B cell (primary cell): ENCODE measurements at regions not wholly inside any gene's neighbourhood (a gene's known extent, or its start where the extent isn't known, plus 50 kb on each side); places are given as distances from the start of the nearest gene placed in this dataset.

Experiments used
- ATAC-seq: fragments of 200-7000 bp; cut with Tn5 transposase; one replicate; pipeline ENCODE4 v1.10.0; 2021; ENCODE audit warnings: low read depth, mild to moderate bottlenecking, moderate number of reproducible peaks, moderate library complexity
- CTCF ChIA-PET: fragments of 350-600 bp; sonication (Branson Sonifier 250); formaldehyde crosslinking; loops from one replicate; lab custom pipeline; 2021; ENCODE audit warnings: antibody characterized with exemption, inconsistent platforms; lab: Charles Lee
- POLR2A ChIA-PET: fragments of 350-600 bp; sonication (Branson Sonifier 250); formaldehyde crosslinking; loops from one replicate; lab custom pipeline; 2021; ENCODE audit warnings: antibody characterized with exemption; lab: Charles Lee
- DNase-seq: peaks from one replicate; pipeline ENCODE4 v3.0.0; 2013
- H2AFZ ChIP-seq: 2 replicates; pipeline ENCODE4 v1.6.1; 2012; ENCODE audit warnings: mild to moderate bottlenecking, low read depth, low read length; ENCODE audit not compliant: insufficient read depth, poor library complexity, severe bottlenecking
- H3K27ac ChIP-seq, 2 donors: 1 replicate in 1 of 2; 2 replicates in 1 of 2; pipeline ENCODE4 v1.5.1; 2012 to 2013; ENCODE audit warnings: low read length in 2 of 2, mild to moderate bottlenecking in 2 of 2, moderate library complexity in 1 of 2
- H3K27me3 ChIP-seq, 4 experiments: fragments of 200-600 bp in 1 of 4; sonication (generic) in 1 of 4; replicated peaks in 1 of 4; 1 replicate in 2 of 4; 2 replicates in 2 of 4; pipeline versions ENCODE4 v1.6.1 to v1.7.0; 2013 to 2016; ENCODE audit warnings: low read length in 3 of 4, mild to moderate bottlenecking in 2 of 4, mixed read lengths in 1 of 4, moderate library complexity in 1 of 4; ENCODE audit not compliant: insufficient read depth in 4 of 4, control insufficient read depth in 3 of 4; ENCODE audit errors: control extremely low read depth in 1 of 4
- H3K36me3 ChIP-seq, 2 experiments: replicated peaks in 1 of 2; 1 replicate in 1 of 2; 2 replicates in 1 of 2; pipeline versions ENCODE4 v1.6.1 to v1.7.1; 2013; ENCODE audit warnings: low read length in 1 of 2; ENCODE audit not compliant: insufficient read depth in 2 of 2, control insufficient read depth in 1 of 2; ENCODE audit errors: control extremely low read depth in 1 of 2, extremely low read depth in 1 of 2
- H3K4me1 ChIP-seq, 2 donors: fragments of 200-600 bp in 1 of 2; sonication (generic) in 1 of 2; 1 replicate in 1 of 2; 2 replicates in 1 of 2; pipeline versions ENCODE4 v1.5.1 to v1.6.1; 2013 to 2017; ENCODE audit warnings: low read length in 2 of 2; ENCODE audit not compliant: control insufficient read depth in 2 of 2, insufficient read depth in 2 of 2
- H3K4me2 ChIP-seq: replicated peaks from 2 replicates; pipeline ENCODE3; 2012; ENCODE audit warnings: mild to moderate bottlenecking, low read depth, low read length; ENCODE audit not compliant: poor library complexity, severe bottlenecking
- H3K4me3 ChIP-seq, 5 experiments: fragments of 200-600 bp in 1 of 5; sonication (generic) in 1 of 5; 1 replicate in 3 of 5; 2 replicates in 2 of 5; pipeline versions ENCODE4 v1.5.1 to v1.7.0; 2011 to 2016; ENCODE audit warnings: low read length in 4 of 5, mild to moderate bottlenecking in 4 of 5, low read depth in 2 of 5, control low read depth in 1 of 5, moderate library complexity in 1 of 5; ENCODE audit not compliant: insufficient read depth in 1 of 5; ENCODE audit errors: control extremely low read depth in 1 of 5, extremely low read depth in 1 of 5
- H3K79me2 ChIP-seq: fragments of 200-600 bp; sonication (generic); one replicate; pipeline ENCODE4 v1.6.0; 2016; ENCODE audit warnings: low read length; ENCODE audit not compliant: control insufficient read depth, insufficient read depth
- H3K9ac ChIP-seq: fragments of 200-600 bp; sonication (generic); 2 replicates; pipeline ENCODE4 v1.6.1; 2017; ENCODE audit warnings: mild to moderate bottlenecking, low read length, moderate library complexity
- H3K9me3 ChIP-seq, 3 donors: one replicate each; pipeline versions ENCODE4 v1.6.1 to v1.7.1; 2013; ENCODE audit warnings: low read length in 2 of 3; ENCODE audit not compliant: control insufficient read depth in 2 of 3, insufficient read depth in 1 of 3; ENCODE audit errors: control extremely low read depth in 1 of 3
- H4K20me1 ChIP-seq: 2 replicates; pipeline ENCODE4 v1.6.0; 2012; ENCODE audit warnings: mild to moderate bottlenecking, low read length; ENCODE audit not compliant: insufficient read depth, control insufficient read depth, poor library complexity, severe bottlenecking
- H3K27ac Mint-ChIP-seq: one replicate; pipeline ENCODE4 v1.8.0; 2021; ENCODE audit warnings: mixed read lengths
- H3K27me3 Mint-ChIP-seq: one replicate; pipeline ENCODE4 v1.8.0; 2021; ENCODE audit warnings: mixed read lengths
- H3K4me1 Mint-ChIP-seq: one replicate; pipeline ENCODE4 v1.8.0; 2021; ENCODE audit warnings: mixed read lengths
- H3K4me3 Mint-ChIP-seq: one replicate; pipeline ENCODE4 v1.8.0; 2021; ENCODE audit warnings: mixed read lengths
- H3K9me3 Mint-ChIP-seq: one replicate; pipeline ENCODE4 v1.8.0; 2022; ENCODE audit warnings: mixed read lengths; ENCODE audit not compliant: insufficient read depth
- CTCF ChIP-seq: fragments of 200-600 bp; IDR thresholded peaks from one replicate; pipeline ENCODE4 v1.8.0; 2022; ENCODE audit warnings: antibody characterized with exemption, mild to moderate bottlenecking
- EZH2 ChIP-seq: IDR thresholded peaks from 2 replicates; pipeline ENCODE4 v1.6.1; 2012; ENCODE audit warnings: borderline replicate concordance, low read depth, mild to moderate bottlenecking, moderate library complexity, low read length; ENCODE audit not compliant: insufficient read depth, poor library complexity, severe bottlenecking
- WGBS: methylation state at CpG from one replicate; pipeline ENCODE4 v1.1.5; 2013; ENCODE audit warnings: missing lambda C conversion rate; ENCODE audit not compliant: insufficient coverage; 5-methylcytosine and 5-hydroxymethylcytosine counted together
- intact Hi-C: fragments of 100-400 bp; cut with micrococcal nuclease; formaldehyde crosslinking; loops from one replicate; pipeline ENCODE4 v1.10.0; 2022

GRCh38 chr4:180811556-180811955 is 1431.6 kb upstream of the TENM3 start:
- Mint-ChIP-seq H3K27ac (no peak overlapping the region), H3K9me3 (no peaks in the 10 kb centered on the region), H3K4me3 (no peak overlapping the region), H3K27me3 (no peaks in the 10 kb centered on the region), H3K4me1 (no peaks in the 10 kb centered on the region)
- no peaks in the 10 kb centered on the region for H3K36me3 ChIP-seq
- no peak for TF ChIP-seq EZH2
- TF ChIP-seq CTCF: no peak
- POLR2A ChIA-PET: no interaction called here
- ATAC-seq (no peak), DNase-seq (no peak)
- intact Hi-C loops: no loop called here
- H4K20me1 ChIP-seq: no peaks in the 10 kb centered on the region
- CTCF ChIA-PET: no interaction called here
- no peak overlapping the region for H3K27ac ChIP-seq
- no peaks in the 10 kb centered on the region for H3K27me3 ChIP-seq
- H3K4me3 ChIP-seq: no peak overlapping the region
- H3K79me2 ChIP-seq: no peaks in the 10 kb centered on the region
- H3K4me1 ChIP-seq: no peaks in the 10 kb centered on the region
- no peak overlapping the region for H3K9ac ChIP-seq
- no peaks in the 10 kb centered on the region for H3K9me3 ChIP-seq
- no CpG with 5 or more reads among the region's 1 CpG for WGBS
- no peak overlapping the region for H2AFZ ChIP-seq
- H3K4me2 ChIP-seq: no peak overlapping the region

- Mint-ChIP-seq H3K9me3 (no peaks in the 10 kb centered on the region), H3K27me3 (no peaks in the 10 kb centered on the region), H3K4me3 (no peak overlapping the region), H3K27ac (no peak overlapping the region), H3K4me1 (no peaks in the 10 kb centered on the region)
- Histone ChIP-seq H3K27me3 (no peaks in the 10 kb centered on the region), H4K20me1 (no peaks in the 10 kb centered on the region), H3K9ac (no peak overlapping the region), H3K4me2 (no peak overlapping the region), H3K79me2 (no peaks in the 10 kb centered on the region), H3K4me1 (no peaks in the 10 kb centered on the region), H3K27ac (no peak overlapping the region), H3K9me3 (no peaks in the 10 kb centered on the region), H3K4me3 (no peak overlapping the region), H2AFZ (no peak overlapping the region), H3K36me3 (no peaks in the 10 kb centered on the region)
- intact Hi-C loops: no loop called here
- WGBS: no CpG with 5 or more reads among the region's 2 CpGs
- ChIA-PET POLR2A (no interaction called here), CTCF (no interaction called here)
- no peak for ATAC-seq
- DNase-seq: no peak
- TF ChIP-seq CTCF: no peak
- no peak for TF ChIP-seq EZH2
These were observed 1430.4 kb upstream of the TENM3 start for GRCh38 chr4:180812783-180813182.
